Activated T-cell treated with anti-CD3 and anti-CD28 coated beads, Interleukin-2, amount 50 U/mL, for 1 hour (primary cell): ENCODE measurements at regions not wholly inside any gene's neighbourhood (a gene's known extent, or its start where the extent isn't known, plus 50 kb on each side); places are given as distances from the start of the nearest gene placed in this dataset.

Source experiments
- DNase-seq: peaks from one replicate; pipeline ENCODE4 v3.0.0-alpha.2; 2020

DNA sequence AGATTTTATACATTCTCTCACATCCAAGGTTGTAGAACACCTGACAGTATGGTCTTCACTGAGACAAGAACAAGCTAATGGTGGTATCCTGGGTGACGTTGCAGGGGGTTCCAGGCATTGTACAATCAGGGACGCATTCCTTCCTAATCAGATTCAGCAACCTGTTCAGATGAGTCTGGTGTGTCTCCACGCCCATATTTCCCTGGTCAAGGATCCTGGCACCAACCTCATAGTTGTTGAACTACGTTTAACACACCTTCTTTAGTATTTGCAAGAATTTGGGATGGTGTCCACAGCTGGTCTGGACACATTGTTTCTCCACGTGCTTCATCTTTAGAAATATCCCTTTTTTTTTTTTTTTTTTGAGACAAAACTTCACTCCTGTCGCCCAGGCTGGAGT, 161.0 kb upstream of the CDYL start:
- DNase-seq, result no peak

DNA sequence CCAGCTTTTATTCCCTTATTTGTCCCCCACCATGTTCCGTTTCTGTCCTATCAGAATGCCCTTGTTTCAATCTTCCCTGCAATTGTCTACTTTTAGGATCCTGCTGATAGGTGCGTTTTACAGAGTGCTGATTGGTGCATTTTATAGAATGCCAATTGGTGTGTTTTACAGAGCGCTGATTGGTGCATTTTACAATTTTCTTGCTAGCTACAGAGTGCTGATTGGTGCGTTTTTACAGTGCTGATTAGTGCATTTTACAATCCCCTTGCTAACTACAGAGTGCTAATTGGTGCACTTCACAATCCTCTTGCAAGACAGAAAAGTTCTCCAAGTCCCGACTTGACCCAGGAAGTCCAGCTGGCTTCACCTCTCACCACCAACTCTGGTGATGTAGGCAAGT, 161.6 kb upstream of the CDYL start:
- DNase-seq, result no peak

DNA sequence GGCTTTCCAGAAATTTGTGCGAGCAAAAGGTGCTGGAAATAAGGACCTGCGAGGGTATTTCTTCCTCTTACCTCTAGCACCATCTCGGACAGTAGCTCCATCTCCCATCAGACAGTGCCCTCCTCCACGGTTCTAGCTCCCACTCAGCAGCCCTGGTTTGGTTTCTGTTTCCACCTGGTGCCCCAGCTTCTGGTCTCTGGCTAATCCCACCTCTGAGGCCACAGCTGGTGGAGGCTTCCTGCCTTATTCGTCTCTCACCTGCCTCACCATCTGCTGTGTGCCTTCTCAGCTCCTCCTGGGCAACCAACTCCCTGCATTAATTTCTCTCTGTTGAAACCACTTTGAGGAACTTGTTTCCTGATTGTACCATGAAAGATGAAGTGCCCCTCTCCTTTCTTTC, 162.4 kb upstream of the CDYL start:
- DNase-seq, result no peak

DNA sequence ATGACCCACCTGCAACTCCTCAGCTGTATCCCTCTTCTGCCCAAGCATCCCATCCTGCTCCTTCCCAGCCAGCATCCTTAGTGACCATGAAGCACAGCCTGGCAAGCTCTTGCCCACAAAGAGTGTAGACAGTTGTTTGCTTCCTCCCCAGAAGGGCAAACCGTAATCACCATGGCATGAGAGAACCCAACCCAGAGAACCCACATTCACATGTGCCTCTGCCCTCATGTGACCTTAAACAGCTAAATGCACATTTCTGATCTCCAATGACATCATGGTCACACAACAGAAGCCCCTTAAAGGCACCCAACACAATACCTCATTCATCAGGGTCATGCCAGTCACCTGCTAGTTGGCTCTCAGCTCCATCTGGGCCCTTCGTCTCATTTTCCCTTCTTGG, 162.8 kb upstream of the CDYL start:
- DNase-seq, result no peak

- DNase-seq, result no peak
These were observed 163.5 kb upstream of the CDYL start for GRCh38 chr6:4612636-4613171.

GRCh38 chr6:4611429-4612129, 164.6 kb upstream of the CDYL start:
- DNase-seq, result no peak

GRCh38 chr6:4610256-4610655, 165.9 kb upstream of the CDYL start:
- no peak for DNase-seq

DNA sequence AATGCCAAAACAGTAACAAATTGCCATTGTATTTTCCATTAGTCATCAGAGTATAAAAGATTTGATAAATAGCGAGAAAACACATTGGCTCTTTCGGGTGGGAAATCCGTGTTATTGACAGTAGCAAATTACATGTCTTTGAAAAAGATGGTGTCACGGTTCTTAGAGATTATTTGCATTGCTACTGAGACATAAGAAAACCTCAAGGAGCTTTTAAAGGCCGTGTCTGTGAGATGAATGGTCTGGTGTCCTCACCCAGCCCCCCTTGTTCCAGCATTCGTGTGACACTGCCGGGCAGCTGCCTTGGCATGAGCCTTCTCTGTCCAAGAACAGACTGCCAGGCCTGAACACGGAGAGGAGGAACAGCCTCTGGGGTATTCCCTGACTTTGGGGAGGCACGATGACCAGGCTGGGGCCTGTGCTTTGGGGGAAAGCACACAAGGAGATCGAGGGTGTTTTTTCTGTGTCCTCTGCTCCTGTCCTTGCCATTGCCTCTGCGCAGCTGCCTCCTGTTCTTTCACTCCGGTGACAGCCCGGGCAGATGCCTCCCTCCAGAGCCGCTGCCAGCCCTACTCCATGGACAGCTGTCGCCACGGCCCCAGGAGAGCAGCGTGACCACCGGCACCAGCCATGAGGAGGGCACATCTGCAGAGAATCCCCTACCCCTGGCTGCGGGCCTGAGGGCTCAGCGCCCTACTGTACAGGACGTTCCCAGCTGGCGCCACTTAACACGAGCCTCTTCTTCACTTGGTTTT, 167.7 kb upstream of the CDYL start:
- DNase-seq, result no peak

GRCh38 chr6:4607793-4608192, 168.4 kb upstream of the CDYL start:
- DNase-seq, result no peak

GRCh38 chr6:4606821-4607704, 169.1 kb upstream of the CDYL start:
- DNase-seq, result no peak

DNA sequence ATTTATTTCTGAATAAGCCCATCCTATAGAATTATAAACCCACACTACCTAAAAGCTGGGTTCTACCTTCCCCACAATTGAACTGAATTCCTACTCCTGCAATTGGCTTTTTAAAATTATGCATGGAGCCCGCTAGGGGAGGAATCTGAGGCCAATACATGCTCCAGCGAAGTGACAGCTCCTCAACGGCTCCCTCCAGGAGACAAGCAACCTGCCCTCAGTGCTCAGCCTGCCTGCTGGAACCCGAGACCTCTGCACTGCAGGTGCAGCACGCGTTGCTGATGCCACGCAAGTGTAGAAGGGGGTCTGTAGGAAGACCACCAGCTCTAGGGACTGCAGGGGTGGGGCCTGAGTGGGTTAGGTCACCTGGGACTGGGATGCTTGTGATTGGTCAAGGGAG, 170.2 kb upstream of the CDYL start:
- no peak for DNase-seq

DNA sequence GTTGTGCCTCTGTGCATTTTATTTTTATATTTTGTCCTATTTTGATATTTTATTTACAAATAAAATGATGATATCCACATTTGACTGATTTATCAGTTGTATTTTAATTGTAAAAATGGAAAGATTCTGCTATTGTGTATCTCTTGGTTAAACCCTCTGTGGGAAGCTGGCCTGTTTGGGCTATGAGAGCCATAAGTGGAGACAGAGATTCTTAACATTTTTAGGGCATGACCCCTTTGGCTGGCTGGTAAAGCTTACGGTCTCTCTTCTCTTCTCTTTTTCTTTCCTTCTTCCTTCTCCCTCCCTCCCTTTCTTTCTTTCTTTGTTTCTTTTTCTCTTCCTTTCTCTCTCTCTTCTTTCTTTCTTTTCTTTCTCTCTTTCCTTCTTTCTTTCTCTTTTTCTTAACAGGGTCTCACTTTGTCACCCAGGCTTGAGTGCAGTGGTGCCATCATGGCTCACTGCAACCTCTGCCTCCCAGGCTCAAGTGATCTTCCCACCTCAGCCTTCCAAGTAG, 172.3 kb upstream of the CDYL start:
- DNase-seq, result no peak

- DNase-seq, result no peak
These were observed 172.9 kb upstream of the CDYL start for GRCh38 chr6:4603291-4603690.

DNA sequence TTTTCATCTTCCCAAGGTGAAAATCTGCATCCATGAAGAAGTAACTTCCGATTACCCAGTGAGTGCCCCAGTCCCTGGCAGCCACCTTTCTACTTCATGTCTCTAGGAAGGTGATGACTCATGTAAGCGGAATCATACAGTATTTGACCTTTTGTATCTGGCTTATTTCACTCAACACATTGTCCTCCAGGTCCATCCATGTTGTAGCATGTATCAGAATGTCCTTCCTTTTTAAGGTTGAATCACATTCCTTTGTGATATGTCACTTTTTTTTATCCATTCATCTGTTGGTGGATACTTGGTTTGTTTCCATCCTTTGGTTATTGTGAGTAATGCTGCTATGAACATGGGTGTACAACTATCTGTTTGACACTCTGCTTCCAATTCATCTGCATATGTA, 176.3 kb upstream of the CDYL start:
- no peak for DNase-seq

GRCh38 chr6:4598384-4598995, 177.7 kb upstream of the CDYL start:
- no peak for DNase-seq

DNA sequence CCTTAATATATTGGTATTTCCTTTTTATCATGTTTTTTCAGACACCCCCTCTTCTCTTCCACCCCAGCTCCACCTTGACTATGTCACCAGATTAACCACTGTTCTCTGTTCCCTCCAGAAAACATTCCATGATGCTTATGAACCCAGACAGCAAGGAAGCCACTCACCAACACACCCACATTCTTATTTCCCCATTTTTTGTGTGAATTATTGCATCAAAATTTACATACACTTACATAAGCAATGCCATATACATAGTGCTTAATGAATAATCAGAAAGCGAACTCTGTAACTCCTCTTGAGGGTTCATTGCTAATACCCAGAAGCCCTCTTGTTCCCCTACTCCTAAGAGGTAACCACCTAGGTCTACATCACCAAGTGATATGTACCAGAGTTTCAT, 182.3 kb upstream of the CDYL start:
- DNase-seq, result no peak

DNA sequence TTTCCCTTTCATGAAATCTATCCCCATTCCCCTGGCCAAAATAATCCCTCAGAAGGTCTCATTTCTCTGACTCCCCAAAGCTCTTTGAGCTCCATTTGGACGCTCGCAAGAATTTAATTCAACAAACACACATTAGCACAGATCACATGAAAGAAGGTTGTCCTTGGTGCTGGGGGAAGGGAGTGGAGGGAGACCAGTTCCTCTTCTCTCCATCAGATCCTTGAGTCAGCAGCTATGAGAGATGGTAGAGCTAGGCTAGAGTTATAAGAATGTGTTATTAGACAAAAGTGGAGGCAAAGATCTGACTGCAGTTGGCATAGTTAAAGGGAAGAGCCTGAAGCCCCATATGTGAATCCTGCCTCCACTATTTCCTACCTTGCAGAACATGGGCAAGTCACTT, 184.2 kb upstream of the CDYL start:
- no peak for DNase-seq

- DNase-seq, result no peak
These were observed 185.0 kb upstream of the CDYL start for GRCh38 chr6:4591218-4591617.

DNA sequence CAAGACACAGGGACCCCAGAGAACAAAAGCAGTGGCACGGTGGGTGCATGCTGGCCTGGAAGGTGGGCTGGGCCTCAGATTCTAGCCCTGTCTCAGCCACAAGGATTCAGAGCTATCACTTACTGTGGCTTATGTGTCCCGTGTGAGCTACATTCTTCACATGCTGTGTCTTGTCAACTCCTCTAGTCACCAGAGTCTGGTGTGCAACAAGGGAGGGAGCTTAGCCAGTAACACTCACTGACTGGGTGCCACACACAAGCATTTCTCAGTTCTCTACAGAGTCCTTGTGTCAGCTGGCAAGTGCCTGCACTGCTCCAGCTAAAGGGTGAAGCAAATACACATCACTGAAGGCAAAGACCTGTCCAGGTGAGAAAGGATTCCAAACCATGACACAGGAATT, 186.9 kb upstream of the CDYL start:
- DNase-seq, result no peak

DNA sequence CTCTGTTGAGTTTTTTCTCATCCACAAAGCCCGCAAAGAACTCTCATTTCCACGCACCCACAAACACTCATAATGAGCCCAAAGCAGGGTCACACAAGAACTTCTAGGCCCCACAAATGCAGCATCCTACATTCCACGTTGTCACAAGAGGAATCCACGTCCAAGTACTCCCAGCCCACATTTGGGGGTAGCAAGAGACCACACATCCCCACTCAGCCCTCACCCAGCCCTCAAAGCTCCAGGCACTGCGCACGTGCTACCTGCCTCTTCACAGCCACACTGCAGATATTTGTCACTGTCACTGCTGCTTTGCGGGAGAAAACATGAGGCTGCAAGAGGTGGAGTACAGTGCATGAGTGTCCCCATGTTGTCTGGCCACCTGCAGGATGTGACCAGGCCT, 187.6 kb upstream of the CDYL start:
- no peak for DNase-seq

- DNase-seq, result no peak
These were observed 188.0 kb upstream of the CDYL start for GRCh38 chr6:4588163-4588562.

DNA sequence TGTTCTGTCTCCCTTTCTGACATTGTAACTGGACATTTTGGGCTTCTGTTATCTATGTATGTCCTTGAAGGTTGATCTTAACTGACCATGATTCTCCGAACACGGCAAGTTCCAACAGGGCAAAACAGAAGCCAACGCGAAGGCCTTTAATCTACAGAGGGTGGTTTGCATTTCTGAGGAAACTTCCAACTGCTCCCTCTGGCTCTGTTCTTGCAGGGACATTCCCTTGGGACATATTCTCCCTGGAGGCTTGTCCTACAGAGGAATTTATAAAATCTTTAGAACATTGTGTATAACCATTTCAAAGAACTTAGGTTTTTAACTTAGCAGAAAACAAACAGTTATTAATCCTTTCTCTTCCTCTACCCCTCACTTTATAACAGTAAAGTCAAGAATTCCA, 189.0 kb upstream of the CDYL start:
- no peak for DNase-seq

GRCh38 chr6:4586469-4586859, 189.7 kb upstream of the CDYL start:
- DNase-seq, result no peak
